SK-N-SH (cell line): ENCODE measurements at regions not wholly inside any gene's neighbourhood (a gene's known extent, or its start where the extent isn't known, plus 50 kb on each side); places are given as distances from the start of the nearest gene placed in this dataset.

Source experiments
- CTCF ChIA-PET: fragments of 300-600, 350-600 bp; formaldehyde crosslinking; extraction: SDS; loops from one replicate; lab custom pipeline; 2021; lab: Yijun Ruan, JAX
- POLR2A ChIA-PET: fragments of 350-600 bp; sonication (Branson Sonifier 250); formaldehyde crosslinking; extraction: SDS; loops from one replicate; lab custom pipeline; 2020; ENCODE audit warnings: antibody characterized with exemption, inconsistent platforms; lab: Yijun Ruan, JAX
- DNase-seq: peaks from one replicate; pipeline ENCODE4 v3.0.0; 2012
- H2AFZ ChIP-seq: fragments of 200-600 bp; sonication (generic); 2 replicates; pipeline ENCODE4 v1.8.1; 2016; ENCODE audit warnings: antibody characterized with exemption, mild to moderate bottlenecking, low read depth
- H3F3A ChIP-seq: fragments of 200-600 bp; sonication (generic); replicated peaks from 2 replicates; pipeline ENCODE3; 2016; ENCODE audit warnings: antibody characterized with exemption, mild to moderate bottlenecking; ENCODE audit not compliant: insufficient read depth
- H3K27ac ChIP-seq, 2 experiments: fragments of 200-500 bp in 1 of 2; fragments of 200-600 bp in 1 of 2; sonication (Bioruptor generic) in 1 of 2; sonication (generic), shearing (Covaris generic) in 1 of 2; 2 replicates each; pipeline versions ENCODE4 v1.5.1 to v1.6.1; 2014 to 2016; ENCODE audit warnings: low read depth in 2 of 2, inconsistent platforms in 1 of 2, low read length in 1 of 2, mild to moderate bottlenecking in 1 of 2, mixed read lengths in 1 of 2
- H3K27me3 ChIP-seq: fragments of 200-600 bp; sonication (generic), shearing (Covaris generic); 2 replicates; pipeline ENCODE4 v1.6.1; 2016; ENCODE audit warnings: mixed run types; ENCODE audit not compliant: insufficient read depth
- H3K36me3 ChIP-seq, 2 experiments: fragments of 200-500 bp in 1 of 2; fragments of 200-600 bp in 1 of 2; sonication (Bioruptor generic) in 1 of 2; sonication (generic) in 1 of 2; replicated peaks in 1 of 2; 2 replicates each; pipeline versions ENCODE3 to v1.5.1; 2014 to 2016; ENCODE audit warnings: low read length in 1 of 2, mild to moderate bottlenecking in 1 of 2; ENCODE audit not compliant: insufficient read depth in 2 of 2, control insufficient read depth in 1 of 2
- H3K4me1 ChIP-seq, 2 experiments: fragments of 200-500 bp in 1 of 2; fragments of 200-600 bp in 1 of 2; sonication (Bioruptor generic) in 1 of 2; sonication (generic), shearing (Covaris generic) in 1 of 2; 2 replicates each; pipeline versions ENCODE4 v1.5.1 to v1.6.1; 2014 to 2016; ENCODE audit warnings: low read depth in 1 of 2, low read length in 1 of 2, mixed run types in 1 of 2; ENCODE audit not compliant: insufficient read depth in 2 of 2, control insufficient read depth in 1 of 2
- H3K4me2 ChIP-seq: fragments of 200-600 bp; sonication (generic), shearing (Covaris generic); 2 replicates; pipeline ENCODE4 v1.6.1; 2017; ENCODE audit warnings: mixed run types
- H3K4me3 ChIP-seq, 2 experiments: fragments of 200-500 bp in 1 of 2; fragments of 200-600 bp in 1 of 2; sonication (Bioruptor generic) in 1 of 2; sonication (generic), shearing (Covaris generic) in 1 of 2; 2 replicates each; pipeline versions ENCODE4 v1.5.1 to v1.8.1; 2014 to 2016; ENCODE audit warnings: low read depth in 2 of 2, inconsistent platforms in 1 of 2, low read length in 1 of 2, mild to moderate bottlenecking in 1 of 2, mixed read lengths in 1 of 2, moderate library complexity in 1 of 2
- H3K79me2 ChIP-seq: fragments of 200-600 bp; sonication (generic); 2 replicates; pipeline ENCODE4 v1.8.1; 2017; ENCODE audit warnings: mild to moderate bottlenecking; ENCODE audit not compliant: insufficient read depth
- H3K9ac ChIP-seq: fragments of 200-600 bp; sonication (generic); 2 replicates; pipeline ENCODE4 v1.6.1; 2017; ENCODE audit warnings: mixed run types
- H3K9me2 ChIP-seq: fragments of 200-600 bp; sonication (generic); 2 replicates; pipeline ENCODE4 v1.6.1; 2017; ENCODE audit warnings: mixed run types
- H3K9me3 ChIP-seq: fragments of 200-600 bp; sonication (generic); 2 replicates; pipeline ENCODE4 v1.6.1; 2017; ENCODE audit warnings: mixed run types, mild to moderate bottlenecking, moderate library complexity
- H4K20me1 ChIP-seq: fragments of 200-600 bp; sonication (generic); 2 replicates; pipeline ENCODE4 v1.6.1; 2017; ENCODE audit warnings: mild to moderate bottlenecking, mixed run types; ENCODE audit not compliant: insufficient read depth
- EP300 ChIP-seq, 2 experiments: IDR thresholded peaks; 2 replicates each; pipeline versions ENCODE4 v1.4.0 to v1.6.1; 2012; ENCODE audit warnings: borderline replicate concordance in 1 of 2, low read depth in 1 of 2, low read length in 1 of 2
- EZH2phosphoT487 ChIP-seq: fragments of 200-600 bp; sonication (generic); IDR thresholded peaks from 2 replicates; pipeline ENCODE4 v1.6.1; 2017; ENCODE audit warnings: low read depth, mixed run types, mild to moderate bottlenecking, antibody characterized with exemption, moderate library complexity, borderline replicate concordance
- JUND ChIP-seq: IDR thresholded peaks from 2 replicates; pipeline ENCODE4 v1.4.0; 2012
- MEF2A ChIP-seq: IDR thresholded peaks from 2 replicates; pipeline ENCODE4 v1.4.0; 2012; ENCODE audit warnings: low read depth, borderline replicate concordance
- RCOR1 ChIP-seq: fragments of 150-350 bp; IDR thresholded peaks from 2 replicates; pipeline ENCODE4 v1.6.1; 2017; ENCODE audit warnings: antibody characterized with exemption, low read length
- SIN3A ChIP-seq: IDR thresholded peaks from 2 replicates; pipeline ENCODE4 v1.6.1; 2012; ENCODE audit warnings: low read depth, mild to moderate bottlenecking, low read length, moderate library complexity, borderline replicate concordance
- WGBS: methylation state at CpG from one replicate; pipeline ENCODE4 v1.1.6; 2017; ENCODE audit warnings: low lambda C conversion rate; 5-methylcytosine and 5-hydroxymethylcytosine counted together
- TF ChIP-seq, protein P1 (sequence below): IDR thresholded peaks from 2 replicates; pipeline ENCODE4 v1.4.0; 2012; ENCODE audit warnings: low read depth, borderline replicate concordance
- TF ChIP-seq, protein P2 (sequence below): IDR thresholded peaks from 2 replicates; pipeline ENCODE4 v1.4.0; 2012; ENCODE audit warnings: low read depth, borderline replicate concordance
- TF ChIP-seq, protein P3 (sequence below): IDR thresholded peaks from 2 replicates; pipeline ENCODE4 v1.6.1; 2012; ENCODE audit warnings: mild to moderate bottlenecking, low read depth, low read length, moderate library complexity
- TF ChIP-seq, protein P4 (sequence below): fragments of 150-350 bp; IDR thresholded peaks from 2 replicates; pipeline ENCODE4 v1.6.1; 2016; ENCODE audit warnings: mild to moderate bottlenecking, low read depth, low read length
- TF ChIP-seq, protein P5 (sequence below): IDR thresholded peaks from 2 replicates; pipeline ENCODE4 v1.4.0; 2012; ENCODE audit warnings: low read depth
- TF ChIP-seq, protein P6 (sequence below): IDR thresholded peaks from 2 replicates; pipeline ENCODE4; 2012

DNA sequence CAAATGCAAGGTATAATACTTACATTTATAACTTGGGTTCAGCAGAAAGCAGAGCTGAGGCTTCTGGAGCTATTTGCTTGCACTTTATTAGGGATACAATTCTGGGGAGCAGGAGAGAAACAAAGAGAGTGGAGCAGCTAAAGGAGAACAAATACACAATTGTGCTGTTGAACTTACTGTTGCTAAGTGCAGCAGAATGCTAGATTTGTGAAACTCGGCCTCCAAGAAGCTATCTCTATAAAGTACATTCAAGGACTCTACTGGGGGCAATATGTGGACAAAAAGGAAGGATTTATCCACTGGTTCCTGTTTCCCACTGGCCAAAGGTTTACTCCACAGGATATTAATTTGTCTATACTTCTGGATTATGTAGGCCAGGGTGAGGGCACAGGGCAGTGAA, 86.8 kb downstream of the PPP1R2C start:
- Histone ChIP-seq H3K9me3 (no peaks in the 10 kb centered on the region), H4K20me1 (no peaks in the 10 kb centered on the region), H3K9me2 (no peaks in the 10 kb centered on the region), H2AFZ (no peak overlapping the region), H3K4me1 (no peaks in the 10 kb centered on the region), H3F3A (no peaks in the 10 kb centered on the region), H3K27ac (no peak overlapping the region), H3K4me2 (no peak overlapping the region), H3K9ac (no peak overlapping the region), H3K79me2 (no peaks in the 10 kb centered on the region), H3K27me3 (no peaks in the 10 kb centered on the region), H3K4me3 (no peak overlapping the region), H3K36me3 (no peaks in the 10 kb centered on the region)
- CTCF ChIA-PET: no interaction called here
- DNase-seq: no peak
- POLR2A ChIA-PET: no interaction called here
- TF ChIP-seq, protein P1, sequence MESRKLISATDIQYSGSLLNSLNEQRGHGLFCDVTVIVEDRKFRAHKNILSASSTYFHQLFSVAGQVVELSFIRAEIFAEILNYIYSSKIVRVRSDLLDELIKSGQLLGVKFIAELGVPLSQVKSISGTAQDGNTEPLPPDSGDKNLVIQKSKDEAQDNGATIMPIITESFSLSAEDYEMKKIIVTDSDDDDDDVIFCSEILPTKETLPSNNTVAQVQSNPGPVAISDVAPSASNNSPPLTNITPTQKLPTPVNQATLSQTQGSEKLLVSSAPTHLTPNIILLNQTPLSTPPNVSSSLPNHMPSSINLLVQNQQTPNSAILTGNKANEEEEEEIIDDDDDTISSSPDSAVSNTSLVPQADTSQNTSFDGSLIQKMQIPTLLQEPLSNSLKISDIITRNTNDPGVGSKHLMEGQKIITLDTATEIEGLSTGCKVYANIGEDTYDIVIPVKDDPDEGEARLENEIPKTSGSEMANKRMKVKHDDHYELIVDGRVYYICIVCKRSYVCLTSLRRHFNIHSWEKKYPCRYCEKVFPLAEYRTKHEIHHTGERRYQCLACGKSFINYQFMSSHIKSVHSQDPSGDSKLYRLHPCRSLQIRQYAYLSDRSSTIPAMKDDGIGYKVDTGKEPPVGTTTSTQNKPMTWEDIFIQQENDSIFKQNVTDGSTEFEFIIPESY: no peak
- TF ChIP-seq EZH2phosphoT487: no peak
- TF ChIP-seq, protein P2, sequence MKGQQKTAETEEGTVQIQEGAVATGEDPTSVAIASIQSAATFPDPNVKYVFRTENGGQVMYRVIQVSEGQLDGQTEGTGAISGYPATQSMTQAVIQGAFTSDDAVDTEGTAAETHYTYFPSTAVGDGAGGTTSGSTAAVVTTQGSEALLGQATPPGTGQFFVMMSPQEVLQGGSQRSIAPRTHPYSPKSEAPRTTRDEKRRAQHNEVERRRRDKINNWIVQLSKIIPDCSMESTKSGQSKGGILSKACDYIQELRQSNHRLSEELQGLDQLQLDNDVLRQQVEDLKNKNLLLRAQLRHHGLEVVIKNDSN: no peak
- TF ChIP-seq, protein P3, sequence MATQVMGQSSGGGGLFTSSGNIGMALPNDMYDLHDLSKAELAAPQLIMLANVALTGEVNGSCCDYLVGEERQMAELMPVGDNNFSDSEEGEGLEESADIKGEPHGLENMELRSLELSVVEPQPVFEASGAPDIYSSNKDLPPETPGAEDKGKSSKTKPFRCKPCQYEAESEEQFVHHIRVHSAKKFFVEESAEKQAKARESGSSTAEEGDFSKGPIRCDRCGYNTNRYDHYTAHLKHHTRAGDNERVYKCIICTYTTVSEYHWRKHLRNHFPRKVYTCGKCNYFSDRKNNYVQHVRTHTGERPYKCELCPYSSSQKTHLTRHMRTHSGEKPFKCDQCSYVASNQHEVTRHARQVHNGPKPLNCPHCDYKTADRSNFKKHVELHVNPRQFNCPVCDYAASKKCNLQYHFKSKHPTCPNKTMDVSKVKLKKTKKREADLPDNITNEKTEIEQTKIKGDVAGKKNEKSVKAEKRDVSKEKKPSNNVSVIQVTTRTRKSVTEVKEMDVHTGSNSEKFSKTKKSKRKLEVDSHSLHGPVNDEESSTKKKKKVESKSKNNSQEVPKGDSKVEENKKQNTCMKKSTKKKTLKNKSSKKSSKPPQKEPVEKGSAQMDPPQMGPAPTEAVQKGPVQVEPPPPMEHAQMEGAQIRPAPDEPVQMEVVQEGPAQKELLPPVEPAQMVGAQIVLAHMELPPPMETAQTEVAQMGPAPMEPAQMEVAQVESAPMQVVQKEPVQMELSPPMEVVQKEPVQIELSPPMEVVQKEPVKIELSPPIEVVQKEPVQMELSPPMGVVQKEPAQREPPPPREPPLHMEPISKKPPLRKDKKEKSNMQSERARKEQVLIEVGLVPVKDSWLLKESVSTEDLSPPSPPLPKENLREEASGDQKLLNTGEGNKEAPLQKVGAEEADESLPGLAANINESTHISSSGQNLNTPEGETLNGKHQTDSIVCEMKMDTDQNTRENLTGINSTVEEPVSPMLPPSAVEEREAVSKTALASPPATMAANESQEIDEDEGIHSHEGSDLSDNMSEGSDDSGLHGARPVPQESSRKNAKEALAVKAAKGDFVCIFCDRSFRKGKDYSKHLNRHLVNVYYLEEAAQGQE: no peak
- TF ChIP-seq, protein P4, sequence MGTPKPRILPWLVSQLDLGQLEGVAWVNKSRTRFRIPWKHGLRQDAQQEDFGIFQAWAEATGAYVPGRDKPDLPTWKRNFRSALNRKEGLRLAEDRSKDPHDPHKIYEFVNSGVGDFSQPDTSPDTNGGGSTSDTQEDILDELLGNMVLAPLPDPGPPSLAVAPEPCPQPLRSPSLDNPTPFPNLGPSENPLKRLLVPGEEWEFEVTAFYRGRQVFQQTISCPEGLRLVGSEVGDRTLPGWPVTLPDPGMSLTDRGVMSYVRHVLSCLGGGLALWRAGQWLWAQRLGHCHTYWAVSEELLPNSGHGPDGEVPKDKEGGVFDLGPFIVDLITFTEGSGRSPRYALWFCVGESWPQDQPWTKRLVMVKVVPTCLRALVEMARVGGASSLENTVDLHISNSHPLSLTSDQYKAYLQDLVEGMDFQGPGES: no peak
- TF ChIP-seq RCOR1: no peak
- no peak for TF ChIP-seq MEF2A
- no peak for TF ChIP-seq SIN3A
- TF ChIP-seq, protein P5, sequence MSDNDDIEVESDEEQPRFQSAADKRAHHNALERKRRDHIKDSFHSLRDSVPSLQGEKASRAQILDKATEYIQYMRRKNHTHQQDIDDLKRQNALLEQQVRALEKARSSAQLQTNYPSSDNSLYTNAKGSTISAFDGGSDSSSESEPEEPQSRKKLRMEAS: no peak
- TF ChIP-seq EP300 (IDR thresholded peaks at IDR 0.05; ENCODE audit: borderline replicate concordance in 1 of 2, low read depth in 1 of 2, low read length in 1 of 2): no peak
- TF ChIP-seq, protein P6, sequence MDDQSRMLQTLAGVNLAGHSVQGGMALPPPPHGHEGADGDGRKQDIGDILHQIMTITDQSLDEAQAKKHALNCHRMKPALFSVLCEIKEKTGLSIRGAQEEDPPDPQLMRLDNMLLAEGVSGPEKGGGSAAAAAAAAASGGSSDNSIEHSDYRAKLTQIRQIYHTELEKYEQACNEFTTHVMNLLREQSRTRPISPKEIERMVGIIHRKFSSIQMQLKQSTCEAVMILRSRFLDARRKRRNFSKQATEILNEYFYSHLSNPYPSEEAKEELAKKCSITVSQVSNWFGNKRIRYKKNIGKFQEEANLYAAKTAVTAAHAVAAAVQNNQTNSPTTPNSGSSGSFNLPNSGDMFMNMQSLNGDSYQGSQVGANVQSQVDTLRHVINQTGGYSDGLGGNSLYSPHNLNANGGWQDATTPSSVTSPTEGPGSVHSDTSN: no peak
- TF ChIP-seq JUND: no peak
- 0% methylated on average over 1 of the region's 1 CpG for WGBS
